ENCODE measurements at regions not wholly inside any gene's neighbourhood (a gene's known extent, or its start where the extent isn't known, plus 50 kb on each side); places are given as distances from the start of the nearest gene placed in this dataset.

DNA sequence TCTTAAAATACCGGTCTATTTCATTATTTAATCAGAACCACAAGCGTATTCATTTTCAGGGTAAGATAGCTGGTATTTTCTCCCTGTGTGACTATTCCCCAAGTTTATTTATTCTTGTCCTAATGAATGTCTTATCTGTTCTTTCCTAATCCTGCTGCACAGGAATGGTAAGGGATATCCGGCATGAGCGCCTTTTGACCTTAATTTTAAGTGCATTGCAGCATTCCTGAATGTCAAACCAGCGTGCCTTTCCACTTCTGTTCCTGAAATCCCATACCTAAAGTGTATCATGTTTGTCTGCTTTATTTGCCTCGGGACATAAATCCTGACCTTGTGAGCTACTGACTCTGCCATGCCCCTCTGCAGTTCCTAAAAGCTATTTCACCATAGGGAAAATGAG lies 1713.2 kb upstream of the FLRT2 start:
- Mint-ChIP-seq H3K36me3 (ENCODE audit: unreplicated experiment) (no peaks in the 10 kb centered on the region), H3K4me1 (ENCODE audit: unreplicated experiment) (peaks cover 19% of the 10 kb centered on the region), H3K27ac (ENCODE audit: unreplicated experiment) (peak overlapping the region; percentile 50), H3K4me3 (ENCODE audit: unreplicated experiment) (no peak overlapping the region), H3K9me3 (ENCODE audit: unreplicated experiment) (no peaks in the 10 kb centered on the region), H3K27me3 (ENCODE audit: unreplicated experiment) (no peaks in the 10 kb centered on the region)
- no peak for DNase-seq (ENCODE audit: extremely low spot score, unreplicated experiment)
- TF ChIP-seq, protein P1, sequence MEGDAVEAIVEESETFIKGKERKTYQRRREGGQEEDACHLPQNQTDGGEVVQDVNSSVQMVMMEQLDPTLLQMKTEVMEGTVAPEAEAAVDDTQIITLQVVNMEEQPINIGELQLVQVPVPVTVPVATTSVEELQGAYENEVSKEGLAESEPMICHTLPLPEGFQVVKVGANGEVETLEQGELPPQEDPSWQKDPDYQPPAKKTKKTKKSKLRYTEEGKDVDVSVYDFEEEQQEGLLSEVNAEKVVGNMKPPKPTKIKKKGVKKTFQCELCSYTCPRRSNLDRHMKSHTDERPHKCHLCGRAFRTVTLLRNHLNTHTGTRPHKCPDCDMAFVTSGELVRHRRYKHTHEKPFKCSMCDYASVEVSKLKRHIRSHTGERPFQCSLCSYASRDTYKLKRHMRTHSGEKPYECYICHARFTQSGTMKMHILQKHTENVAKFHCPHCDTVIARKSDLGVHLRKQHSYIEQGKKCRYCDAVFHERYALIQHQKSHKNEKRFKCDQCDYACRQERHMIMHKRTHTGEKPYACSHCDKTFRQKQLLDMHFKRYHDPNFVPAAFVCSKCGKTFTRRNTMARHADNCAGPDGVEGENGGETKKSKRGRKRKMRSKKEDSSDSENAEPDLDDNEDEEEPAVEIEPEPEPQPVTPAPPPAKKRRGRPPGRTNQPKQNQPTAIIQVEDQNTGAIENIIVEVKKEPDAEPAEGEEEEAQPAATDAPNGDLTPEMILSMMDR (IDR thresholded peaks at IDR 0.05), result no peak

- H3K36me3 Mint-ChIP-seq (ENCODE audit: unreplicated experiment), result no peaks in the 10 kb centered on the region
- no peak for DNase-seq (ENCODE audit: extremely low spot score, unreplicated experiment)
- TF ChIP-seq, protein P1 (IDR thresholded peaks at IDR 0.05), result no peak
- H3K27me3 Mint-ChIP-seq (ENCODE audit: unreplicated experiment), result no peaks in the 10 kb centered on the region
- H3K9me3 Mint-ChIP-seq (ENCODE audit: unreplicated experiment), result no peaks in the 10 kb centered on the region
- H3K4me3 Mint-ChIP-seq (ENCODE audit: unreplicated experiment), result no peak overlapping the region
- H3K4me1 Mint-ChIP-seq (ENCODE audit: unreplicated experiment), result peaks cover 17% of the 10 kb centered on the region
- no peak overlapping the region for H3K27ac Mint-ChIP-seq (ENCODE audit: unreplicated experiment)
Measured at GRCh38 chr14:83825843-83826242, 1704.1 kb upstream of the FLRT2 start.

GRCh38 chr14:83826838-83827237 lies 1703.1 kb upstream of the FLRT2 start:
- Mint-ChIP-seq H3K27me3 (ENCODE audit: unreplicated experiment) (no peaks in the 10 kb centered on the region), H3K27ac (ENCODE audit: unreplicated experiment) (peak overlapping the region; percentile 4), H3K9me3 (ENCODE audit: unreplicated experiment) (no peaks in the 10 kb centered on the region), H3K4me1 (ENCODE audit: unreplicated experiment) (peaks cover 17% of the 10 kb centered on the region), H3K4me3 (ENCODE audit: unreplicated experiment) (peak overlapping the region; percentile 52), H3K36me3 (ENCODE audit: unreplicated experiment) (no peaks in the 10 kb centered on the region)
- TF ChIP-seq, protein P1 (IDR thresholded peaks at IDR 0.05), result peak; percentile 41
- DNase-seq (ENCODE audit: extremely low spot score, unreplicated experiment), result no peak

DNA sequence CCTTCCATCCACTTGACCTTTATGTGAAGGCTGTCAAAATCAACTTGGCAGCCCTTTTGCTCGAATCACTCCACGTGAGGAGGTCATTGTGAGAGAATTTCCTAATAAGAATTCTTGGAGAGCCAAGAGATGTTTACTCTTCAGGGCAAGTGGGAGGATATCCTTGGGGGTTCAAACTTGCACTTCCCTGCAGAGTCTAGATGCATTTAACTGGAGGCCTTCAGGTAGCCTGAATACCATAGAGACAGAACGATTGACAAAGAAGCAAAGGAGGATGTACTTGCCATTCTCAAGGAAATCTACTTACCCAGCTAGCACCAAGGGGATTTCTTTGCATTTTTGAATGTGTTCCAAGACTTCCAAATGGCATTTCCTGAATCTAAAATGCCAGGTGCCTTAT lies 1702.6 kb upstream of the FLRT2 start:
- Mint-ChIP-seq H3K4me3 (ENCODE audit: unreplicated experiment) (no peak overlapping the region), H3K9me3 (ENCODE audit: unreplicated experiment) (no peaks in the 10 kb centered on the region), H3K27me3 (ENCODE audit: unreplicated experiment) (no peaks in the 10 kb centered on the region), H3K27ac (ENCODE audit: unreplicated experiment) (no peak overlapping the region), H3K4me1 (ENCODE audit: unreplicated experiment) (peaks cover 17% of the 10 kb centered on the region), H3K36me3 (ENCODE audit: unreplicated experiment) (no peaks in the 10 kb centered on the region)
- TF ChIP-seq, protein P1 (IDR thresholded peaks at IDR 0.05), result no peak
- DNase-seq (ENCODE audit: extremely low spot score, unreplicated experiment), result no peak

- TF ChIP-seq, protein P1 (IDR thresholded peaks at IDR 0.05), result no peak
- Mint-ChIP-seq H3K27ac (ENCODE audit: unreplicated experiment) (no peak overlapping the region), H3K27me3 (ENCODE audit: unreplicated experiment) (no peaks in the 10 kb centered on the region), H3K4me1 (ENCODE audit: unreplicated experiment) (peaks cover 17% of the 10 kb centered on the region), H3K36me3 (ENCODE audit: unreplicated experiment) (no peaks in the 10 kb centered on the region), H3K9me3 (ENCODE audit: unreplicated experiment) (no peaks in the 10 kb centered on the region), H3K4me3 (ENCODE audit: unreplicated experiment) (no peak overlapping the region)
- DNase-seq (ENCODE audit: extremely low spot score, unreplicated experiment), result no peak
Measured at GRCh38 chr14:83828406-83828805, 1701.5 kb upstream of the FLRT2 start.

All from osteocyte (in vitro differentiated cells).